Hindlimb muscle (tissue), 1 donor: ENCODE measurements at regions not wholly inside any gene's neighbourhood (a gene's known extent, or its start where the extent isn't known, plus 50 kb on each side); places are given as distances from the start of the nearest gene placed in this dataset.

ENCODE experiments used
- DNase-seq: peaks from one replicate; pipeline ENCODE4 v3.0.0-alpha.2; 2013

GRCh38 chr2:38202713-38203445, 126.9 kb upstream of the CYP1B1 start:
- DNase-seq: no peak

GRCh38 chr2:38201784-38202183, 125.8 kb upstream of the CYP1B1 start:
- DNase-seq: no peak

- no peak for DNase-seq
Measured at GRCh38 chr2:38200598-38200997, 124.6 kb upstream of the CYP1B1 start.

- DNase-seq: no peak
Measured at GRCh38 chr2:38199127-38199526, 123.2 kb upstream of the CYP1B1 start.

GRCh38 chr2:38194751-38195150, 118.8 kb upstream of the CYP1B1 start:
- DNase-seq: no peak

- DNase-seq: no peak
Measured at GRCh38 chr2:38192976-38193375, 117.0 kb upstream of the CYP1B1 start.

- no peak for DNase-seq
Measured at GRCh38 chr2:38192046-38192445, 116.1 kb upstream of the CYP1B1 start.

GRCh38 chr2:38191516-38191915, 115.6 kb upstream of the CYP1B1 start:
- DNase-seq: no peak

- DNase-seq: no peak
Measured at GRCh38 chr2:38190542-38191218, 114.7 kb upstream of the CYP1B1 start.

GRCh38 chr2:38187541-38188011, 111.6 kb upstream of the CYP1B1 start:
- peak; percentile 74 for DNase-seq

GRCh38 chr2:38185012-38185491, 109.1 kb upstream of the CYP1B1 start:
- DNase-seq: no peak

GRCh38 chr2:38182492-38183003, 106.6 kb upstream of the CYP1B1 start:
- DNase-seq: no peak

- DNase-seq: no peak
Measured at GRCh38 chr2:38181806-38182491, 106.0 kb upstream of the CYP1B1 start.

- DNase-seq: no peak
Measured at GRCh38 chr2:38180754-38181153, 104.8 kb upstream of the CYP1B1 start.

- no peak for DNase-seq
Measured at GRCh38 chr2:38178556-38179419, 102.8 kb upstream of the CYP1B1 start.

GRCh38 chr2:38178119-38178518, 102.2 kb upstream of the CYP1B1 start:
- DNase-seq: no peak

- no peak for DNase-seq
Measured at GRCh38 chr2:38176619-38177021, 100.7 kb upstream of the CYP1B1 start.

GRCh38 chr2:38174646-38175423, 98.9 kb upstream of the CYP1B1 start:
- DNase-seq: peak; percentile 43

GRCh38 chr2:38174131-38174530, 98.2 kb upstream of the CYP1B1 start:
- DNase-seq: no peak

- DNase-seq: no peak
Measured at GRCh38 chr2:38173683-38174082, 97.7 kb upstream of the CYP1B1 start.

- no peak for DNase-seq
Measured at GRCh38 chr2:38171208-38171855, 95.4 kb upstream of the CYP1B1 start.
